CD4-positive, alpha-beta T cell (primary cell): ENCODE measurements at regions not wholly inside any gene's neighbourhood (a gene's known extent, or its start where the extent isn't known, plus 50 kb on each side); places are given as distances from the start of the nearest gene placed in this dataset.

Source experiments
- ATAC-seq: fragments of 200-7000 bp; cut with Tn5 transposase; one replicate; pipeline ENCODE4 v1.10.0; 2022; ENCODE audit warnings: mild to moderate bottlenecking; ENCODE audit not compliant: poor library complexity
- CTCF ChIA-PET: fragments of 350-600 bp; sonication (Branson Sonifier 250); formaldehyde crosslinking; loops from one replicate; lab custom pipeline; 2021; ENCODE audit warnings: antibody characterized with exemption, inconsistent platforms; lab: Charles Lee
- POLR2A ChIA-PET: fragments of 350-600 bp; sonication (Branson Sonifier 250); formaldehyde crosslinking; loops from one replicate; lab custom pipeline; 2021; ENCODE audit warnings: antibody characterized with exemption, inconsistent platforms; lab: Charles Lee
- DNase-seq, 14 experiments: peaks; one replicate each; pipeline ENCODE4 v3.0.0-alpha.2; 2013 to 2020; ENCODE audit warnings: mixed read lengths in 2 of 14
- H3K27ac ChIP-seq, 2 donors: one replicate each; pipeline versions ENCODE4 v1.5.1 to v1.7.0; 2013; ENCODE audit warnings: low read length in 2 of 2, low read depth in 1 of 2, mild to moderate bottlenecking in 1 of 2
- H3K27me3 ChIP-seq, 2 experiments: 1 replicate in 1 of 2; 2 replicates in 1 of 2; pipeline versions ENCODE4 v1.6.1 to v1.7.0; 2013; ENCODE audit warnings: low read length in 2 of 2, control low read depth in 1 of 2, mild to moderate bottlenecking in 1 of 2, moderate library complexity in 1 of 2; ENCODE audit not compliant: insufficient read depth in 2 of 2, control insufficient read depth in 1 of 2
- H3K36me3 ChIP-seq: one replicate; pipeline ENCODE4 v1.6.1; 2013; ENCODE audit warnings: low read length, control low read depth; ENCODE audit not compliant: insufficient read depth
- H3K4me1 ChIP-seq: one replicate; pipeline ENCODE4 v1.6.1; 2013; ENCODE audit warnings: low read length, control low read depth; ENCODE audit not compliant: insufficient read depth
- H3K4me3 ChIP-seq: one replicate; pipeline ENCODE4 v1.5.1; 2013; ENCODE audit warnings: mild to moderate bottlenecking, low read length, moderate library complexity
- H3K9me3 ChIP-seq, 2 experiments: 1 replicate in 1 of 2; 2 replicates in 1 of 2; pipeline versions ENCODE4 v1.6.1 to v1.7.0; 2013; ENCODE audit warnings: low read length in 2 of 2, mild to moderate bottlenecking in 2 of 2, control low read depth in 1 of 2, moderate library complexity in 1 of 2; ENCODE audit not compliant: control insufficient read depth in 1 of 2, insufficient read depth in 1 of 2
- H3K27ac Mint-ChIP-seq: one replicate; pipeline ENCODE4 v1.8.0; 2020; ENCODE audit warnings: mixed read lengths
- H3K27me3 Mint-ChIP-seq: one replicate; pipeline ENCODE4 v1.8.0; 2021; ENCODE audit warnings: mixed read lengths
- H3K36me3 Mint-ChIP-seq: one replicate; pipeline ENCODE4 v1.8.0; 2021; ENCODE audit warnings: low read depth, mixed read lengths
- H3K4me1 Mint-ChIP-seq: one replicate; pipeline ENCODE4 v1.8.0; 2021; ENCODE audit warnings: low read depth, mixed read lengths
- H3K4me3 Mint-ChIP-seq: one replicate; pipeline ENCODE4 v1.8.0; 2020; ENCODE audit warnings: mild to moderate bottlenecking, mixed read lengths
- H3K9me3 Mint-ChIP-seq: one replicate; pipeline ENCODE4 v1.8.0; 2020; ENCODE audit warnings: mixed read lengths
- CTCF ChIP-seq: fragments of 200-600 bp; IDR thresholded peaks from one replicate; pipeline ENCODE4 v1.8.0; 2022; ENCODE audit warnings: antibody characterized with exemption, mild to moderate bottlenecking
- intact Hi-C, 2 experiments: fragments of 100-400 bp; cut with DNase I in 1 of 2; cut with micrococcal nuclease in 1 of 2; formaldehyde crosslinking; loops; one replicate each; pipeline versions ENCODE4 v1.15.1 to v1.9.0; 2023 to 2025; cut with DNase I, micrococcal nuclease

- DNase-seq (no peak), ATAC-seq (no peak)
- no peaks in the 10 kb centered on the region for H3K27me3 ChIP-seq
- H3K27ac ChIP-seq: no peak overlapping the region
- ChIA-PET POLR2A (no interaction called here), CTCF (no interaction called here)
- Mint-ChIP-seq H3K27ac (no peak overlapping the region), H3K4me1 (no peaks in the 10 kb centered on the region), H3K9me3 (peaks cover 5% of the 10 kb centered on the region), H3K4me3 (no peak overlapping the region), H3K36me3 (no peaks in the 10 kb centered on the region), H3K27me3 (no peaks in the 10 kb centered on the region)
- intact Hi-C loops: no loop called here
- H3K4me1 ChIP-seq: no peaks in the 10 kb centered on the region
- no peak for TF ChIP-seq CTCF
- peaks cover 0 to 9% of the 10 kb centered on the region in 2 experiments for H3K9me3 ChIP-seq
- H3K36me3 ChIP-seq: no peaks in the 10 kb centered on the region
- no peak overlapping the region for H3K4me3 ChIP-seq
Observed at GRCh38 chr10:36280321-36280741, 638.2 kb upstream of the FZD8 start.

- POLR2A ChIA-PET: no interaction called here
- H3K9me3 Mint-ChIP-seq: peaks cover 7% of the 10 kb centered on the region
Observed at GRCh38 chr10:36278176-36278575, 636.1 kb upstream of the FZD8 start.

GRCh38 chr10:36277459-36277858, 635.4 kb upstream of the FZD8 start:
- no peak overlapping the region for H3K27ac ChIP-seq
- H3K4me1 ChIP-seq: no peaks in the 10 kb centered on the region
- CTCF ChIA-PET: no interaction called here
- no peaks in the 10 kb centered on the region for H3K27me3 ChIP-seq
- H3K9me3 ChIP-seq: peaks cover 0 to 10% of the 10 kb centered on the region in 2 experiments
- Mint-ChIP-seq H3K9me3 (peaks cover 7% of the 10 kb centered on the region), H3K4me3 (no peak overlapping the region), H3K27me3 (no peaks in the 10 kb centered on the region), H3K4me1 (no peaks in the 10 kb centered on the region), H3K27ac (no peak overlapping the region), H3K36me3 (no peaks in the 10 kb centered on the region)
- DNase-seq (no peak), ATAC-seq (no peak)
- TF ChIP-seq CTCF: no peak
- H3K36me3 ChIP-seq: no peaks in the 10 kb centered on the region
- no peak overlapping the region for H3K4me3 ChIP-seq
- POLR2A ChIA-PET: no interaction called here
- intact Hi-C loops: no loop called here

More at GRCh38 chr10:36278176-36278575, 636.1 kb upstream of the FZD8 start:
- Mint-ChIP-seq H3K36me3 (no peaks in the 10 kb centered on the region), H3K4me1 (no peaks in the 10 kb centered on the region), H3K4me3 (no peak overlapping the region), H3K27me3 (no peaks in the 10 kb centered on the region), H3K27ac (no peak overlapping the region)
- CTCF ChIA-PET: no interaction called here
- no peak for TF ChIP-seq CTCF
- Histone ChIP-seq H3K4me3 (no peak overlapping the region), H3K4me1 (no peaks in the 10 kb centered on the region), H3K9me3 (peaks cover 0 to 10% of the 10 kb centered on the region in 2 experiments), H3K27ac (no peak overlapping the region), H3K36me3 (no peaks in the 10 kb centered on the region), H3K27me3 (no peaks in the 10 kb centered on the region)
- DNase-seq: no peak
- intact Hi-C loops: no loop called here
- no peak for ATAC-seq
